ENCODE measurements at regions not wholly inside any gene's neighbourhood (a gene's known extent, or its start where the extent isn't known, plus 50 kb on each side); places are given as distances from the start of the nearest gene placed in this dataset.

- TF ChIP-seq, protein P1, sequence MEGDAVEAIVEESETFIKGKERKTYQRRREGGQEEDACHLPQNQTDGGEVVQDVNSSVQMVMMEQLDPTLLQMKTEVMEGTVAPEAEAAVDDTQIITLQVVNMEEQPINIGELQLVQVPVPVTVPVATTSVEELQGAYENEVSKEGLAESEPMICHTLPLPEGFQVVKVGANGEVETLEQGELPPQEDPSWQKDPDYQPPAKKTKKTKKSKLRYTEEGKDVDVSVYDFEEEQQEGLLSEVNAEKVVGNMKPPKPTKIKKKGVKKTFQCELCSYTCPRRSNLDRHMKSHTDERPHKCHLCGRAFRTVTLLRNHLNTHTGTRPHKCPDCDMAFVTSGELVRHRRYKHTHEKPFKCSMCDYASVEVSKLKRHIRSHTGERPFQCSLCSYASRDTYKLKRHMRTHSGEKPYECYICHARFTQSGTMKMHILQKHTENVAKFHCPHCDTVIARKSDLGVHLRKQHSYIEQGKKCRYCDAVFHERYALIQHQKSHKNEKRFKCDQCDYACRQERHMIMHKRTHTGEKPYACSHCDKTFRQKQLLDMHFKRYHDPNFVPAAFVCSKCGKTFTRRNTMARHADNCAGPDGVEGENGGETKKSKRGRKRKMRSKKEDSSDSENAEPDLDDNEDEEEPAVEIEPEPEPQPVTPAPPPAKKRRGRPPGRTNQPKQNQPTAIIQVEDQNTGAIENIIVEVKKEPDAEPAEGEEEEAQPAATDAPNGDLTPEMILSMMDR (IDR thresholded peaks at IDR 0.05; ENCODE audit: low read depth, low read length, poor library complexity, severe bottlenecking) = no peak
- no peak for TF ChIP-seq EZH2phosphoT487 (IDR thresholded peaks at IDR 0.05; ENCODE audit: borderline replicate concordance, low read length)
These were observed 315.1 kb downstream of the SEC14L1 start for GRCh38 chr17:77455891-77456260.
